DOHH2 (cell line): ENCODE measurements at regions not wholly inside any gene's neighbourhood (a gene's known extent, or its start where the extent isn't known, plus 50 kb on each side); places are given as distances from the start of the nearest gene placed in this dataset.

ENCODE experiments used
- H3F3A ChIP-seq: fragments of 200-600 bp; sonication (generic), shearing (Covaris generic); 2 replicates; pipeline ENCODE4 v1.6.0; 2016; ENCODE audit warnings: antibody characterized with exemption, mild to moderate bottlenecking; ENCODE audit not compliant: control insufficient read depth, insufficient read depth
- H3K27ac ChIP-seq: fragments of 200-600 bp; sonication (generic); 2 replicates; pipeline ENCODE4 v1.5.1; 2014; ENCODE audit warnings: low read depth, mild to moderate bottlenecking, low read length, moderate library complexity
- H3K27me3 ChIP-seq: fragments of 200-600 bp; sonication (generic); 2 replicates; pipeline ENCODE4 v1.6.1; 2014; ENCODE audit warnings: mild to moderate bottlenecking, low read length, mixed read lengths; ENCODE audit not compliant: control insufficient read depth
- H3K36me3 ChIP-seq: fragments of 200-600 bp; sonication (generic); 2 replicates; pipeline ENCODE4 v1.6.1; 2014; ENCODE audit warnings: mild to moderate bottlenecking, low read length, moderate library complexity, mixed read lengths; ENCODE audit not compliant: control insufficient read depth
- H3K4me1 ChIP-seq: fragments of 200-600 bp; sonication (generic); 2 replicates; pipeline ENCODE4 v1.6.1; 2014; ENCODE audit warnings: mild to moderate bottlenecking, low read length, mixed read lengths; ENCODE audit not compliant: control insufficient read depth
- H3K4me2 ChIP-seq: fragments of 200-600 bp; sonication (generic); 2 replicates; pipeline ENCODE4 v1.6.0; 2014; ENCODE audit warnings: mild to moderate bottlenecking, low read length, moderate library complexity
- H3K4me3 ChIP-seq: fragments of 200-600 bp; sonication (generic); 2 replicates; pipeline ENCODE4 v1.5.1; 2014; ENCODE audit warnings: mild to moderate bottlenecking, low read length, mixed read lengths
- H3K79me2 ChIP-seq: fragments of 200-600 bp; sonication (generic); 2 replicates; pipeline ENCODE4 v1.6.1; 2014; ENCODE audit warnings: mild to moderate bottlenecking, low read length, mixed read lengths; ENCODE audit not compliant: control insufficient read depth
- H3K9me2 ChIP-seq: fragments of 200-600 bp; sonication (generic); replicated peaks from 2 replicates; pipeline ENCODE4 v1.6.1; 2014; ENCODE audit warnings: mild to moderate bottlenecking, low read length, mixed read lengths; ENCODE audit not compliant: control insufficient read depth
- H3K9me3 ChIP-seq: fragments of 200-600 bp; sonication (generic); 2 replicates; pipeline ENCODE4 v1.6.1; 2014; ENCODE audit warnings: antibody characterized with exemption, low read length, mixed read lengths; ENCODE audit not compliant: control insufficient read depth, insufficient read depth
- H4K20me1 ChIP-seq: fragments of 200-600 bp; sonication (generic); 2 replicates; pipeline ENCODE4 v1.6.0; 2014; ENCODE audit warnings: low read depth, mild to moderate bottlenecking, antibody characterized with exemption, low read length, moderate library complexity; ENCODE audit not compliant: control insufficient read depth, insufficient read depth
- EZH2phosphoT487 ChIP-seq: fragments of 200-600 bp; sonication (generic); IDR thresholded peaks from 2 replicates; pipeline ENCODE4 v1.6.1; 2017; ENCODE audit warnings: borderline replicate concordance, mild to moderate bottlenecking, antibody characterized with exemption, low read length, moderate library complexity, mixed read lengths
- TF ChIP-seq, protein P1 (sequence below): fragments of 200-600 bp; sonication (generic); IDR thresholded peaks from one replicate; pipeline ENCODE4 v1.5.1; 2014; ENCODE audit warnings: antibody characterized with exemption, mild to moderate bottlenecking, low read depth, low read length; ENCODE audit not compliant: poor library complexity, severe bottlenecking

DNA sequence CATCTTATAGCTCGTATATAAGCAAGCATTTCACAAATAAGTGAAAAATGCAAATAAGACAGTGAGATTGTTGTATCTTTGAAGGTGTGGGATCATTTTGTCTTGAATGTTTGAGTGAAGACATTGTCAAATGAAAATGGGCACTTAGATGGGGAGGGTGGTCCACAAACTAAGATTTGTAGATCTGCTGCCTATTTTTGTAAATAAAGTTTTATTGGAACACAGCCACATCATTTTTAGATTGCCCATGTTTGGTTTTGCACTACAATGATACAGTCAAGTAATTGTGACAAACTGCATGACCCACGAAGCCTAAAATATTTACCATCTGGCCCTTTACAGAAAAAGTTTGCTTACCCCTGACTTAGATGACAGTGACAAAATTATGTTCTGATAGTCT lies 156.7 kb downstream of the PAH start:
- no peaks in the 10 kb centered on the region for H3K9me3 ChIP-seq
- H3F3A ChIP-seq, result no peaks in the 10 kb centered on the region
- no peaks in the 10 kb centered on the region for H3K36me3 ChIP-seq
- H3K4me1 ChIP-seq, result no peaks in the 10 kb centered on the region
- TF ChIP-seq, protein P1, sequence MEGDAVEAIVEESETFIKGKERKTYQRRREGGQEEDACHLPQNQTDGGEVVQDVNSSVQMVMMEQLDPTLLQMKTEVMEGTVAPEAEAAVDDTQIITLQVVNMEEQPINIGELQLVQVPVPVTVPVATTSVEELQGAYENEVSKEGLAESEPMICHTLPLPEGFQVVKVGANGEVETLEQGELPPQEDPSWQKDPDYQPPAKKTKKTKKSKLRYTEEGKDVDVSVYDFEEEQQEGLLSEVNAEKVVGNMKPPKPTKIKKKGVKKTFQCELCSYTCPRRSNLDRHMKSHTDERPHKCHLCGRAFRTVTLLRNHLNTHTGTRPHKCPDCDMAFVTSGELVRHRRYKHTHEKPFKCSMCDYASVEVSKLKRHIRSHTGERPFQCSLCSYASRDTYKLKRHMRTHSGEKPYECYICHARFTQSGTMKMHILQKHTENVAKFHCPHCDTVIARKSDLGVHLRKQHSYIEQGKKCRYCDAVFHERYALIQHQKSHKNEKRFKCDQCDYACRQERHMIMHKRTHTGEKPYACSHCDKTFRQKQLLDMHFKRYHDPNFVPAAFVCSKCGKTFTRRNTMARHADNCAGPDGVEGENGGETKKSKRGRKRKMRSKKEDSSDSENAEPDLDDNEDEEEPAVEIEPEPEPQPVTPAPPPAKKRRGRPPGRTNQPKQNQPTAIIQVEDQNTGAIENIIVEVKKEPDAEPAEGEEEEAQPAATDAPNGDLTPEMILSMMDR, result no peak
- no peak for TF ChIP-seq EZH2phosphoT487
- no peaks in the 10 kb centered on the region for H3K79me2 ChIP-seq
- no peak overlapping the region for H3K4me2 ChIP-seq
- H3K4me3 ChIP-seq, result no peak overlapping the region
- no peaks in the 10 kb centered on the region for H3K9me2 ChIP-seq
- no peaks in the 10 kb centered on the region for H3K27me3 ChIP-seq
- H4K20me1 ChIP-seq, result no peaks in the 10 kb centered on the region
- no peak overlapping the region for H3K27ac ChIP-seq

DNA sequence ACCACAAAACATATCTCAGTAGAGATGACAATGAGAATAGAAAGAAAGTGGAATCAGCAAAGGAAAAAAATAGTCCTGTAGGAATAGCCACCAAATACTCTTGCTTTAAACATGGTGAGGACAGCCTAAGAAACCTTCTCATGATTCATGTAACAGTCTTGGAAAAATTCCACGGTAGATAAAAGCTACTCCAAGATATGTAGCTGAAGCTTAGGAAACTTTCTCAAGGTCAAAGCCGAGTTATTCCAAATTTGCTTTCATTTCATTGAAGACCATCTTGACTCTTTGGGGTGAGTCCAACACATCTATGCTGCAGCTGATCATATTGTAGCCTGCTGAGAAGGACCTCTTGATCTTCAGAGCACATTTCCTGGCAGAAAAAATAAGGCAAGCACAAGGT lies 157.6 kb downstream of the PAH start:
- H3K27me3 ChIP-seq, result no peaks in the 10 kb centered on the region
- TF ChIP-seq EZH2phosphoT487, result no peak
- TF ChIP-seq, protein P1, result no peak
- H3K27ac ChIP-seq, result no peak overlapping the region
- H3K4me3 ChIP-seq, result no peak overlapping the region
- H3K79me2 ChIP-seq, result no peaks in the 10 kb centered on the region
- H3K36me3 ChIP-seq, result no peaks in the 10 kb centered on the region
- no peaks in the 10 kb centered on the region for H3F3A ChIP-seq
- no peaks in the 10 kb centered on the region for H3K4me1 ChIP-seq
- H4K20me1 ChIP-seq, result no peaks in the 10 kb centered on the region
- H3K4me2 ChIP-seq, result no peak overlapping the region
- no peaks in the 10 kb centered on the region for H3K9me3 ChIP-seq
- no peaks in the 10 kb centered on the region for H3K9me2 ChIP-seq

- Histone ChIP-seq H4K20me1 (no peaks in the 10 kb centered on the region), H3K27me3 (no peaks in the 10 kb centered on the region), H3K4me2 (no peak overlapping the region), H3K9me3 (no peaks in the 10 kb centered on the region), H3F3A (no peaks in the 10 kb centered on the region), H3K4me3 (no peak overlapping the region), H3K36me3 (no peaks in the 10 kb centered on the region), H3K9me2 (no peaks in the 10 kb centered on the region), H3K27ac (no peak overlapping the region), H3K79me2 (no peaks in the 10 kb centered on the region), H3K4me1 (no peaks in the 10 kb centered on the region)
- TF ChIP-seq, protein P1, result no peak
- no peak for TF ChIP-seq EZH2phosphoT487
Observed at GRCh38 chr12:102757882-102758226, 159.2 kb downstream of the PAH start.
